ENCODE measurements at regions not wholly inside any gene's neighbourhood (a gene's known extent, or its start where the extent isn't known, plus 50 kb on each side); places are given as distances from the start of the nearest gene placed in this dataset.
"Not testable (repeated sequence)": the region's sequence is repeated elsewhere in the genome, so short reads cannot be mapped to it uniquely, and the experiment has no call there.

DNA sequence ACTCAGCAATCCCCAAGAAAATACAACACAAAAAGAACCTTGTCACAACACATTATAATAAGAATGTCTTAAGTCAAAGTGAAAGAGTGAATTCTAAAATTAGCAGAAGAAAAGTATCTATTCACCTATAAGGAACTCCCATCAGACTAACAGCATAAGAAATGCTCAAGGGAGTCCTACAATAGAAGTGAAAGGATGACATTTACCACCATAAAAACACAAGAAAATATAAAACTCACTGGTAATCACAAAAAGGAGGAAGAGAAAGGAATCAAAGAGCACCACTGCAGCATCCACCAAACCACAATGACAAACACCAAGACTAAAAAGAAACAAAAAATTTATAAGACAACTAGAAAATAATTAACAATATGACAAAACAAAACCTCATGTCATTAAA is 257.0 kb upstream of the AGTR2 start:
- Histone ChIP-seq H3K4me3 (ENCODE audit: low read depth in 1 of 2, low read length in 2 of 2) (no peak overlapping the region), H3K9me3 (ENCODE audit: low read length) (no peaks in the 10 kb centered on the region), H3K4me1 (ENCODE audit: insufficient read depth, low read length) (no peaks in the 10 kb centered on the region), H3K36me3 (ENCODE audit: insufficient read depth, low read length) (no peaks in the 10 kb centered on the region), H3K27me3 (ENCODE audit: control insufficient read depth in 1 of 2, insufficient read depth in 2 of 2, low read length in 2 of 2) (peaks cover 0 to 15% of the 10 kb centered on the region in 2 donors), H3K9ac (ENCODE audit: low read length) (no peak overlapping the region), H3K27ac (ENCODE audit: low read depth, low read length) (no peak overlapping the region)

DNA sequence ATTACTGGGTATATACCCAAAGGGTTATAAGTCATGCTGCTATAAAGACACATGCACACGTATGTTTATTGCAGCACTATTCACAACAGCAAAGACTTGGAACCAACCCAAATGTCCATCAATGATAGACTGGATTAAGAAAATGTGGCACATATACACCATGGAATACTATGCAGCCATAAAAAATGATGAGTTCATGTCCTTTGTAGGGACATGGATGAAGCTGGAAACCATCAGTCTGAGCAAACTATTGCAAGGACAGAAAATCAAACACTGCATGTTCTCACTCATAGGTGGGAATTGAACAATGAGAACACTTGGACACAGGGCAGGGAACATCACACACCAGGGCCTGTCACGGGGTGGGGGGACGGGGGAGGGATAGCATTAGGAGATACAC is 254.9 kb upstream of the AGTR2 start:
- not testable (repeated sequence) for H3K27ac ChIP-seq (ENCODE audit: low read depth, low read length); H3K36me3 ChIP-seq (ENCODE audit: insufficient read depth, low read length)
- H3K27me3 ChIP-seq (ENCODE audit: control insufficient read depth in 1 of 2, insufficient read depth in 2 of 2, low read length in 2 of 2), result peaks cover 0 to 11% of the 10 kb centered on the region in 2 donors

DNA sequence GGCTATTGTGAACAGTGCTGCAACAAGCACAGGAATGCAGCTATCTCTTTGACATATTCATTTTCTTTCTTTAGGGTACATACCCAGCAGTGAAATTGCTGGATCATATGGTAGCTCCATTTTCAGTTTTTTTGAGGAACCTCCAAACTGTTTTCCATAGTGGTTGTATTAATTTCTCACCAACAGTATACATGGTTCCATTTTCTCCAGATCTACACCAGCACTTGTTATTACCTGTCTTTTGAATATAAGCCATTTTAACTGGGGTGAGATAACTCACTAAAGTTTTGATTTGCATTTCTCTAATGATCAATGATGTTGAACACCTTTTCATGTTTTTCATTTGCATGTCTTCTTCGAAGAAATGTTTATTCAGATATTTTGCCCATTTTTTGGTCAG is 241.1 kb upstream of the AGTR2 start:
- no peak overlapping the region for H3K4me3 ChIP-seq (ENCODE audit: low read depth in 1 of 2, low read length in 2 of 2)
- H3K36me3 ChIP-seq (ENCODE audit: insufficient read depth, low read length), result no peaks in the 10 kb centered on the region
- no peak overlapping the region for H3K27ac ChIP-seq (ENCODE audit: low read depth, low read length)
- no peak overlapping the region for H3K9ac ChIP-seq (ENCODE audit: low read length)
- no peaks in the 10 kb centered on the region for H3K4me1 ChIP-seq (ENCODE audit: insufficient read depth, low read length)
- H3K27me3 ChIP-seq (ENCODE audit: control insufficient read depth in 1 of 2, insufficient read depth in 2 of 2, low read length in 2 of 2), result peaks cover 0 to under 1% of the 10 kb centered on the region in 2 donors
- no peaks in the 10 kb centered on the region for H3K9me3 ChIP-seq (ENCODE audit: low read length)

More for the DNA sequence above, 254.9 kb upstream of the AGTR2 start:
- not testable (repeated sequence) for H3K4me3 ChIP-seq (ENCODE audit: low read depth in 1 of 2, low read length in 2 of 2); H3K4me1 ChIP-seq (ENCODE audit: insufficient read depth, low read length); H3K9me3 ChIP-seq (ENCODE audit: low read length); H3K9ac ChIP-seq (ENCODE audit: low read length)

DNA sequence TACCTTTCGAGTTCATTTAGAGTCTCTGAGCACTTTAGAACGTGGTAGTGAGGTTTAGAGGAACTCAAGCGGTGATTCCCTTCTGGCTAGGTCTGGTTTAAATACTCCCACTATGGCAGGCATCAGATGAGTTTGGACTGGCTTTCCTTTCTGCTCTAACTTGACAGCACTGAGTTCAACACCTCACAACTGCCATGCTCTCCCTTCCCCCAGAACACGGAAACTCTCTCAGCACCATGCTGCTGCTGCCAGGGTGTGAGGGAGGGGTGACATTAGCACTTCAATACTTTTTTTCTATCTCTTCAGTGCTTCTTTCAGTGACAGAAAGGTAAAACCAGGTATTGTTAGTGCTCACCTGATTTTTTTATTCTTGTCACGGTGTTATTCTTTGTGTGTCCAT is 234.5 kb upstream of the AGTR2 start:
- H3K36me3 ChIP-seq (ENCODE audit: insufficient read depth, low read length), result no peaks in the 10 kb centered on the region
- H3K4me1 ChIP-seq (ENCODE audit: insufficient read depth, low read length), result peaks cover 5% of the 10 kb centered on the region
- H3K27ac ChIP-seq (ENCODE audit: low read depth, low read length), result no peak overlapping the region
- H3K4me3 ChIP-seq (ENCODE audit: low read depth in 1 of 2, low read length in 2 of 2), result no peak overlapping the region
- H3K9me3 ChIP-seq (ENCODE audit: low read length), result no peaks in the 10 kb centered on the region
- no peak overlapping the region for H3K9ac ChIP-seq (ENCODE audit: low read length)
- peaks cover 0 to 11% of the 10 kb centered on the region in 2 donors for H3K27me3 ChIP-seq (ENCODE audit: control insufficient read depth in 1 of 2, insufficient read depth in 2 of 2, low read length in 2 of 2)

DNA sequence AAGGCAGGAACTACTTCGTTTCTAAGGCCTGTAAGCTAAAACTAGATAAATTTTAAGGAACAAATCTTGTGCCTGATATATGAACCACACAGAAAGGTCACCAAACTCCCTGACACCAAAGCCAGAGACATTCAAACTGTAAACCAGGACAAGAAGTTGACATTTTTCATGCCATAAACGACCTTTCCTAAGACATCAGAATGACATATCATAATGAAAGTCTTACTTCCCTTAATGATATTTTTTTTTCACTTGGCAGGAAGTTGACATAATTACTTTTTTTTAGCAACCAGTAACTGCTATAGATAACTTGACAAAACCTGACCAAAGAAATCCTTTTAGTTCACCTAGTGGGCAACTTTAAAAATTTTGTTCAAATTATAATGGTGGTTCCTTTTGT is 231.5 kb upstream of the AGTR2 start:
- no peak overlapping the region for H3K4me3 ChIP-seq (ENCODE audit: low read depth in 1 of 2, low read length in 2 of 2)
- no peak overlapping the region for H3K9ac ChIP-seq (ENCODE audit: low read length)
- peaks cover 5% of the 10 kb centered on the region for H3K4me1 ChIP-seq (ENCODE audit: insufficient read depth, low read length)
- no peaks in the 10 kb centered on the region for H3K36me3 ChIP-seq (ENCODE audit: insufficient read depth, low read length)
- H3K27ac ChIP-seq (ENCODE audit: low read depth, low read length), result no peak overlapping the region
- H3K27me3 ChIP-seq (ENCODE audit: control insufficient read depth in 1 of 2, insufficient read depth in 2 of 2, low read length in 2 of 2), result peaks cover 0 to 11% of the 10 kb centered on the region in 2 donors
- H3K9me3 ChIP-seq (ENCODE audit: low read length), result no peaks in the 10 kb centered on the region

DNA sequence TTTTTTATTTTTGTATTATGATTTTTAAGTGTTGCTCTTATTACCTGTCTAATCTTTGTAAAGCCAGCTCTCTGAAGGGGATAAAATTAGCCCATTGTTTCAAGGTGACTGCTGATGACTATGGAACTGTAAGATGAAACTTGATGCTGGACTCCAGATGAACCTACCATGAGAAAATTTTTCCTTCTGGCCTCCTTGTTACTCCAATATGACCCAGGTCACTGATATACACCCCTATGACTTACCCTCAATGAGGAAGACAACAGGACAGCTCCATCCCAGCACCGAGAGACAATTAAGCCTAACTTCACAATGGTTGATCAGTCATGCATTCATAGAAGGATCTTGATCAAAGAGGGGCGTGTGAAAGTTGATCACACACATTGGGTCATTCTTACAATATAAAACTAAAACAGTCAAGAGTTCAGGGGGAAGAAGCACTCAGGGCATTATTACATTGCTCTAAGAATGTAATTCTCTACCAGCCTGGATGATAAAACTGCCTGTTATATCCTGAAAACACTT is 230.8 kb upstream of the AGTR2 start:
- Histone ChIP-seq H3K4me1 (ENCODE audit: insufficient read depth, low read length) (peaks cover 5% of the 10 kb centered on the region), H3K9ac (ENCODE audit: low read length) (no peak overlapping the region), H3K4me3 (ENCODE audit: low read depth in 1 of 2, low read length in 2 of 2) (no peak overlapping the region), H3K36me3 (ENCODE audit: insufficient read depth, low read length) (no peaks in the 10 kb centered on the region), H3K9me3 (ENCODE audit: low read length) (no peaks in the 10 kb centered on the region), H3K27ac (ENCODE audit: low read depth, low read length) (no peak overlapping the region), H3K27me3 (ENCODE audit: control insufficient read depth in 1 of 2, insufficient read depth in 2 of 2, low read length in 2 of 2) (peaks cover 0 to 8% of the 10 kb centered on the region in 2 donors)

DNA sequence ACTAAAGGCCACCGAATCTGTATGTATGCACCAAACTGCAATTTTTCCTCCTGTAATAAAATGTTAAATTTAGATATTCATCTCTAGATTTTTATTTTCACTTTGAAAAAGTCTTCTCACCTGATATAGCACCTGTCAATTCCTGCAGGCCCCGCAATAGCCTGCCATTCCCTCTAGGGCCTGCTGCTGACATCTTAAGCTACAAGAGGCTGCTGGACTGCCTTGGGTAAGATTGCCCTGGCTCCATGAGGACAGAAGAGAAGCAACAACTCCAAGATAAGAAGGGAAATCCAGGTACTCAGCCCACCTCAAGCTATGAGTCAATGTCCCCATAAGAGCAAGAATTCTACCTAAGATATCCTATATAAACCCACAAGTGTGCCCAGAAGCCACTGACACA is 230.2 kb upstream of the AGTR2 start:
- Histone ChIP-seq H3K4me1 (ENCODE audit: insufficient read depth, low read length) (peaks cover 5% of the 10 kb centered on the region), H3K9ac (ENCODE audit: low read length) (no peak overlapping the region), H3K27ac (ENCODE audit: low read depth, low read length) (no peak overlapping the region), H3K36me3 (ENCODE audit: insufficient read depth, low read length) (no peaks in the 10 kb centered on the region), H3K9me3 (ENCODE audit: low read length) (no peaks in the 10 kb centered on the region), H3K4me3 (ENCODE audit: low read depth in 1 of 2, low read length in 2 of 2) (no peak overlapping the region), H3K27me3 (ENCODE audit: control insufficient read depth in 1 of 2, insufficient read depth in 2 of 2, low read length in 2 of 2) (peaks cover 0 to 2% of the 10 kb centered on the region in 2 donors)

DNA sequence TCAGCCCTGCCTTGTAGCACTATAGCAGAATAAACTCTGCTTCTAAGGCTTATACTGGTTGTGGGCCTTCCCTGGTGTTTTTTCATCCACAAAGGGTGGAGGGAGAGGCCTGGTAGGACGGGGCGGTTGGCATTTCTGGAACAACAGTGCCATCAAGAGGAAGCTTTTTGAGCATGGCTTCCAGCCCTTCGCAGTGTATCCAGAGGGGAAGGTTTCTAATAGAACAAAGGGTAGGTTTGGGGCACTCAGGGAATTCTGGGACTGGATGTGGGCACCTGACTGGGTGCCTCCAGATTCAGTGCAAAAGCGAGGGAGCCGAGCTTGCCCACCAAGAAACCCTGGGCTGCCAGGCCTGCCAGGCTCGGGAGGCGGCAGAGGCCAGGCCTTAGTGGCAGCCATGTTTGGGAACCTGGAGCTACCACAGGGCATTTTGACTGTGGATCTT is 229.6 kb upstream of the AGTR2 start:
- Histone ChIP-seq H3K27ac (ENCODE audit: low read depth, low read length) (no peak overlapping the region), H3K4me3 (ENCODE audit: low read depth in 1 of 2, low read length in 2 of 2) (no peak overlapping the region), H3K27me3 (ENCODE audit: control insufficient read depth in 1 of 2, insufficient read depth in 2 of 2, low read length in 2 of 2) (no peaks in the 10 kb centered on the region), H3K9me3 (ENCODE audit: low read length) (no peaks in the 10 kb centered on the region), H3K36me3 (ENCODE audit: insufficient read depth, low read length) (no peaks in the 10 kb centered on the region), H3K4me1 (ENCODE audit: insufficient read depth, low read length) (peaks cover 5% of the 10 kb centered on the region), H3K9ac (ENCODE audit: low read length) (no peak overlapping the region)

DNA sequence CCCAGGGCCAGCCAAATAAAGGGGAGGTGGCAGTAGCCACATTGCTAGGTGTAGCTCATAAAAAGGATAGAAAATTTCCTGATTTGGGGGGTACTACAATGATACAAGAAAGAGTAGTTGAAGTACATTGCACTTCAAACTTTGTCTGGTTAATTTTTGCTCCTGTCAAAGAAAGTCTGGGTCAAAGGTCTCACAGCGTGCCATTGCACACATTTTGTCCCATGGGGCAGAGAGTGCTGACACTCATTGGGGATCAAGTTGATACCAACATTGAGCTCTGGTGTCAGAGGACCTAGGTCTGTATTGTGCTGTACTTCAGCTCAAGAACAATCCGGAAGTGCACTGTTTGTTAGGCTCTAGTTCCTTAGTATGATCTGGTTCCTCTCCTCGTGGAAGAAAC is 229.2 kb upstream of the AGTR2 start:
- H3K4me1 ChIP-seq (ENCODE audit: insufficient read depth, low read length), result peaks cover 5% of the 10 kb centered on the region
- H3K36me3 ChIP-seq (ENCODE audit: insufficient read depth, low read length), result no peaks in the 10 kb centered on the region
- H3K9ac ChIP-seq (ENCODE audit: low read length), result no peak overlapping the region
- no peak overlapping the region for H3K4me3 ChIP-seq (ENCODE audit: low read depth in 1 of 2, low read length in 2 of 2)
- H3K27me3 ChIP-seq (ENCODE audit: control insufficient read depth in 1 of 2, insufficient read depth in 2 of 2, low read length in 2 of 2), result no peaks in the 10 kb centered on the region
- no peak overlapping the region for H3K27ac ChIP-seq (ENCODE audit: low read depth, low read length)
- no peaks in the 10 kb centered on the region for H3K9me3 ChIP-seq (ENCODE audit: low read length)

DNA sequence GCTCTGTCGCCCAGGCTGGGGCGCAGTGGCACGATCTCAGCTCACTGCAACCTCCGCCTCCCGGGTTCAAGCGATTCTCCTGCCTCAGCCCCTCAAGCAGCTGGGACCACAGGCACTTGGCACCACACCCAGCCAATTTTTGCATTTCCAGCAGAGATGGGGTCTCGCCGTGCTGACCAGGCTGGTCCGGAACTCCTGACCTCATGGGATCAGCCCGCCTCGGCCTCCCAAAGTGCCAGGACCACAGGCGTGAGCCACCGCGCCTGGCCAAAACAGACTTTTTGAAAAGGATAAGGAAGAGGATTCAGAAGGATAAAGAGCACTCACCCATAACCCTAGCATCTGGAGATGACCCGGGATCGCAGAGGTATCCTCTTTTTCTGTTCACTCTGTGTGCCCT is 224.5 kb upstream of the AGTR2 start:
- H3K9ac ChIP-seq (ENCODE audit: low read length), result no peak overlapping the region
- no peaks in the 10 kb centered on the region for H3K9me3 ChIP-seq (ENCODE audit: low read length)
- H3K4me1 ChIP-seq (ENCODE audit: insufficient read depth, low read length), result no peaks in the 10 kb centered on the region
- H3K36me3 ChIP-seq (ENCODE audit: insufficient read depth, low read length), result no peaks in the 10 kb centered on the region
- H3K27ac ChIP-seq (ENCODE audit: low read depth, low read length), result no peak overlapping the region
- peaks cover 0 to 4% of the 10 kb centered on the region in 2 donors for H3K27me3 ChIP-seq (ENCODE audit: control insufficient read depth in 1 of 2, insufficient read depth in 2 of 2, low read length in 2 of 2)
- H3K4me3 ChIP-seq (ENCODE audit: low read depth in 1 of 2, low read length in 2 of 2), result no peak overlapping the region

DNA sequence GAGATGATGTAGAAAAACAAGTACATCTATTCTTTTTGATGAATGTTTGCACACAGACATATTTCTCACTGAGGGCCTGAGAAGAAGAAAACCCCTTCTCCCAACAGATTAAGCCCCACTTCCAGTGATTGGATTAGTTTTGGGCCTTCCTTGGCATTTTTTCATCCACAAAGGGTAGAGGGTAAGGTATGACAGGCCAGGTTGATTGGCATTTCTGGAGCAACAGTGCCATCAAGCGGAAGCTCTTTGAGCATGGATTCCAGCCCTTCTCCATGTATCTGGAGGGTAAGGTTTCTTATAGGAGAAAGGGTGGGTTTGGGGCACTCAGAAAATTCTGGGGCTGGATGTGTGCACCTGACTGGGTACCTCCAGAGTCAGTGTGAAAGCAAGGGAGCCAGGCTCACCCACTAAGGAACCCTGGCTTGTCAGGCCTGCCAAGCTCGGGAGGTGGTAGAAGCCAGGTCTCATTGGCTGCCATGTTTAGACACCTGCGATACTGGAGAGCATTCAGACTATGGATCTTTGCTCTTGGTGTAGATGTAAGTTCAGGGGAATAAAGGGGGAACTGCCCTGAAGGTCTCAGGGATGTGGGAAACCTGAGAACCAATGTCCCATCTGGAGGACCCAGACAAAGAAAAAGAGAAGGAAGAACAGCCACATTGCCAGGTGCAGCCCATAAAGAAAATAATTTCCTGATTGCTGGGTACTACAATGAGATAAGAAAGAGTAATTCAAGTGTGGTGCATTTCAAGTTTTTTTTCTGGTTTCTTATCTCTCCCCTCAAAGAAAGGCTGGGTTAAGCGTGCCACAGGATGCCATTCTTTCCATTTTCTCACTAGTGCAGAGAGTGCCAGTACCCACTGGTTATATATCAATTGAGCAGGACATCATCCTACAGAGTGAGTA is 222.3 kb upstream of the AGTR2 start:
- no peaks in the 10 kb centered on the region for H3K4me1 ChIP-seq (ENCODE audit: insufficient read depth, low read length)
- peaks cover 0 to 4% of the 10 kb centered on the region in 2 donors for H3K27me3 ChIP-seq (ENCODE audit: control insufficient read depth in 1 of 2, insufficient read depth in 2 of 2, low read length in 2 of 2)
- no peak overlapping the region for H3K9ac ChIP-seq (ENCODE audit: low read length)
- H3K4me3 ChIP-seq (ENCODE audit: low read depth in 1 of 2, low read length in 2 of 2), result no peak overlapping the region
- H3K27ac ChIP-seq (ENCODE audit: low read depth, low read length), result no peak overlapping the region
- no peaks in the 10 kb centered on the region for H3K9me3 ChIP-seq (ENCODE audit: low read length)
- no peaks in the 10 kb centered on the region for H3K36me3 ChIP-seq (ENCODE audit: insufficient read depth, low read length)
